HG02623 (cell line): ENCODE measurements at regions not wholly inside any gene's neighbourhood (a gene's known extent, or its start where the extent isn't known, plus 50 kb on each side); places are given as distances from the start of the nearest gene placed in this dataset.

Source experiments
- ATAC-seq: cut with Tn5 transposase; IDR thresholded peaks from one replicate; pipeline ENCODE4 v1.9.1; 2021; ENCODE audit warnings: moderate library complexity; ENCODE audit not compliant: unreplicated experiment

DNA sequence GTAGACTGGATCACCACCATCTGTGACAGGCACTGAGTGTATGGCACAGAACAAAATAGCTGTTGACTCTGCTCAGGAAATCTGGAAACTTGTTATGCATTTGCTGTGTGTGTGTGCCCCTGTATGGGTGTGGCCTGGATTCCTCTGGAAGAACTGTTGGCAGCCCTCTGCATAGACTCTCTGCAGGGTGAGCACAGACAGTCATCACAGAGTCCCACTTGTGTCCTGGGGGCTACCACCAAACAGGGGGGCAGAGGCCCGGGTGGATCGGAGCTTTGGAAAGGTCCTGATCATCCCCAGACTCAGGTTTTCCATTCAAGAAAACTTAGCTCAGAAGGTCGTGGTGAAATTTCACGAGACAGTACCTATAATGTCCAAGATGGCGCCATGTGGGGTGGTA is 258.6 kb downstream of the SOX11 start:
- no peak for ATAC-seq

DNA sequence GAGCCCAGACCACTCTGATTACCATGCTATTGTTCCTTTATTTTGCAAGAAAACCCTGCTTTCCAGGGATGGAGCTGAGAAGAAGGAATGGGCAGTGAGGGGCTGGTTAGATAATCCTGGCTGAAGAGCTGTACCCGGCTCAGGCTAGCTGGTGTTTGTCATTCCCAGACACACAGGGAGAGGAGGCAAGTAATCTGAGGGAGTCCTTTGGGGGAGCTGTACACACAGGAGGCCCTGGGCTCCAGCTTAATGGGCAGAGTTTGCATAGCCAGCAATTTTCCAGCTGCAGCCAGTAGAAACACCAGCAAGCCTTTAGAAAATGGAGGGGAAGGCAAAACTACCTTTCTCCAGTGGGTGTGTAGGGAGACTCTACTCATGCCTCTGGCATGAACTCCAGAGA is 259.3 kb downstream of the SOX11 start:
- ATAC-seq, result no peak

DNA sequence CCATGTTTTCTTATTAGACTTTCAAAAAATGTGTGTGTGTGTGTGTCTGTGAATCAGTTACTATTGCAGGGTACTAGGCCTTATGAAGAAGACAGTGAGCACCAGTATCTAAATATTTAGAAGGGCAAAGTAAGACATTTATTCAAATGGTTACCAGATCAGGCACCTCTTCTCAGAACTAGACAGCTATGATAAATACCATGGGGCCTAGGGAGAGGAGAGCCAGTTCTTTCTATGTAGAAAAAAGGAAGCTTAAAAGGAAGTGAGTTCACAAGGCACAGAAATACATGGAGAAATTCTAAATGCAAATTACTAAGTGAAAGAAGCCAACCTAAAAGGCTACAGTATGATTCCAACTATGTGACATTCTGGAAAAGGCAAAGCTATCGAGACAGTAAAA is 261.3 kb downstream of the SOX11 start:
- no peak for ATAC-seq

DNA sequence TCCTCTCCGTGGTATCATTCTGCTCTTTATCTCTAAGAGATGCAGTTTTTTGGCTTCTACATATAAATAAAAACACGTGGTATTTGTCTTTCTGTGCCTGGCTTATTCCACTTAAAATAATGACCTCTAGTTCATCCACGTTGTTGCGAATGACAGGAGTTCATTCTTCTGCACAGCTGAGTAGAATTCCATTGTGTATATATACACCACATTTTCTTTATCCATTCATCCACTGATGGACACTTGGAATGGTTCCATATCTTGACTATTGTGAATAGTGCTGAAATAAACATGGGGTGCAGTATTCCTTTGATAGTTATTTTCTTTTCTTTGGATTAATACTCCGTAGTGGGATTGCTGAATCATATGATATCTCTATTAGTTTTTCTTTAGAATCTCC is 262.3 kb downstream of the SOX11 start:
- ATAC-seq, result no peak

DNA sequence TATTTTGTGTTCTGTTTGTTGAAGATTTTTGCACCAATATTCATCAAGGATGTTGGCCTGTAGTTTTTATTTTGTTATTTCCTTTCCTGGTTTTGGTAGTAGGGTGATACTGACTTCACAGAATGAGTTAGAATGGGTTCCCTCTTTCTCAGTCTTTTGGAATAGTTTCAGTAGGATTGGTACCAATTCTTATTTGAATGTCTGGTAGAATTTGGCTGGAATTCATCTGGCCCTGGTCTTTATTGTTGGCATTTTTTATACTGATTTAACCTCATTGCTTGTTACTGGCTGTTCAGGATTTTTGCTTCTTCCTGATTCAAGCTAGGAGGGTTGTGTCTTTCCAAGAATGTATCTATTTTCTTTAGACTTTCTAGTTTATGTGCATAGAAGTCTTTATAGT is 263.7 kb downstream of the SOX11 start:
- no peak for ATAC-seq

DNA sequence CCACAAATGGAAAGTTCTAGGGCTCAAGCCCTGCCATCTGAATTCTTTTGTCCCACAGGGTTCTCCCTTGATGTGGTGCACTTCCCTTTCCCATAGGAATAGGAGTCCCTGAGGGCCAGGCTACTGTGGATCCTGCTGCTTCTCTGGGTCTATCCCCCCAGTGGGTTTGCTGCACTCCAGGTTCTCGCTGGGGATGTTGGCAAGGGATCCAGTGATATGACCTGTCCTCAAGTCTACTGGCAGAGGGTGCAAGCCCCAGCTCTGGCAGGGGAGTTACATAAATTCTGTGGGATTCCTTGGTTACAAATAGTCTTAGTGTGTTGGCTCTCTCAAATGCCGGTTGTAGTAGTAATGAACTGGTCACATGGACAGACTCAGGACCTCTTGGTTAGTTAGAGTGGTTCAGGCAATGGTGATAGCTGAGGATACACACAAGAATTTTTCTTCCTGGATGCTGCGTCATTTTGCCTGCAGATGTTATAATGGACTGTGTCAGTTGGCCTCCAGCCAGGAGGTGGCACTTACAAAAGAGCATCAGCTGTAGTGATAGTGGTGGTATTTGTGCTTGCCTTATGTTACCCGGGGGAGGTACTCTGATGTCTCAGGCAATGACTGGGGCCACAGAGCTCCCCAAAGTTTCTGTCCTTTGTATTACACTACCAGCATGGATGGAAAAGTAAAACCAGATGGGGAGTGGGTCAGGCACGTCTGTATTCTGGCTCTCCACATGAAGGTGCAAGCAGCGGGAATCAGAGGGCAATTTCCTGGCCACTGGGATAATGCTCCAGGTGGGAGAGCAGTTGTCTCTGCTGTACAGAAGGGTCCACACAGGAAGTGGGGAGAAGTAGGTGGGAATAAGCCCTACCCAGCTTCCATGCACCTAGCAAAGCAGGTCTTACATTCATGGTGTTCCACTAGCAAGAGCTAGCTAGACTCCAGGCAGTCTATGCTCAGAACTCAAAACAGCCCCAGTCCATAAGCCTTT is 267.9 kb downstream of the SOX11 start:
- no peak for ATAC-seq

DNA sequence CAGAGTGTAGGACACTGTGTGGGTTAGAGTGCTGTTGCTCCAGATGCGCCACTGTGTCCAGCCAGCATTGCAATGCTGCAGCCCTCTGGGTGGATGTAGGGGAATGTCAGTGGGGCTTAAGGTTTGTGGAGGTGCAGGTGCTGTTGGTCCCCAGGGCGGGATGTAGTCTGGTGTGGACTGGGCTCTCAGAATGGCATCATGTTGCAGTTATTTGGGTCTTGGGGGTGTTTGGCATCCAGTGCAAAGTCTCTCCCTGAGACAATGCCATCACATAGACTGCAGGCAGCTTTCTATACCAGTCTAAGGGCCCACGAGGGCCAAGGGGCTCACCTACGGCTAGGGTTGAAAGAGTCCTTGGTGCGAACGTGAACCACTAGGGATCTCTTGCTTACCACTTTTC is 275.3 kb downstream of the SOX11 start:
- no peak for ATAC-seq

DNA sequence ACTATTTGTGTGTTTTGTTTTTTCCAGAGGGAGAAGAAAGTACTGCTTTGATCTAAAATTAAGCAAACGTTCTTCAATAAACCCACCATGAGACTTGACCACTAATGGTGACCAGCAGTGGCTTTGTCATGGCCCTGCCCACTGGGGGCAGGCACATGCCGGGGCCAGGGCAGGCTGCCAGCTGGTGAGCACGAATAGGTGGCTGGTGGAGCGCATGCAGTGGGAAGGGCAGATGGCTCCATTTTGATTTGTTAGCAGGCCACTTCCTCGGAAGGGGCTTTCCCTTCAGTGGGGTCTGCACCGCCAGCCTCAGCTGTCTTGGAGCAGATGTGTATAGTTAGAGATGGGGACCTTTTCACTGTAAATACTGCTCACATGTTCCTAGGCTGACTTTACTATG is 277.1 kb downstream of the SOX11 start:
- no peak for ATAC-seq

DNA sequence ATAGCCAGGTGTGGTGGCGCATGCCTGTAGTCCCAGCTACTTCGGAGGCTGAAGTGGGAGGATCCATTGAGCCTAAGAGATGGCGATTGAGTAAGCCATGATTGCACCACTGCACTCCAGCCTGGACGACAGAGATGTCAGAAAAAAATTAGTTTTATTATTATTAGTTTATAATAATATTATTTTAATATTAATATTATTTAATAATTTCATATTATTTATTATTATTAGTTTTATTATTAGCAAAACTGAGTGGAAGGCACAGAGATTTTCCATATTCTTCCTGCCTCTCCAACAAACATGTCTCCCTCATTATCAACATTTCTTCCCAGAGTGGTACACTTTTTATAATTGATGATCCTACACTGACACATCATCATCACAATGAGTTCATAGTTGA is 278.2 kb downstream of the SOX11 start:
- ATAC-seq, result no peak

DNA sequence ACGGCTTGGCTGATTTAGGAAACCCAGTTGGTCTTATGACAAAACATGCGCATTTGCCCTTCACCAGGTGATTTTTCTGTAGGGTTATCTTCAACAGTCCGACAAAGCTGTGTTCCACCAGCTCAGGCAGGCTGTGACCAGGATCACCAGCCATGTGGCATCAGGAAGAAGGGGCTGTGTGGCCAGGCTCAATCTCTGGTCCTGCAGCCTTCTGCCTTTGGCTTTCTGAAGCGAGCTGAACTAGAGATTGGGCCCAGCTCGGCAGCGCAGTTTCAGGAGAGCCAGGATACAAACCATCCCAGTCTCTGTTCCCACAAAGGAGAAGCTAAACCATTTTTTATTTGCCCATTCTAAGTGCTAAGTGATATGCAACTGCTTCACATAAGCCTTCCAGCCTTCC is 282.3 kb downstream of the SOX11 start:
- no peak for ATAC-seq

DNA sequence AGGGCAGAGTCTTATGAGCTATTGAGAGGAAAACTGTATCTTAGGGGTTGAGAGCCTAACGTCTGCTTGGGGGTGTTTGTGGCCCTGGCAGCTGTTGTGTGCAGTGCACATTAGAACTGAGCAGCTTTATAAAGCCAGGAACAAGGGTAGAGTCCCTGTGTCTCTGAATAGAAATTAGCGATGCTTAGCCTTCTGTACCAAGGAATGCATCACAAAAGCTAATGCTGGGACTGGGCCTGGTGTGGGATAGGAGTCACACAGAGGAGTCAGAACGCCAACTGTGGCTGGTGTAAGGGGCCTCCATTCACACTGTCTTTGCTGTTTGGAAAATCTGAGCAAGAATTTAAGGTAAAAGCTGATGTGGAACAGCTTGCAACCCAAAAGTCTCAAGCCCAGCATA is 283.2 kb downstream of the SOX11 start:
- no peak for ATAC-seq

DNA sequence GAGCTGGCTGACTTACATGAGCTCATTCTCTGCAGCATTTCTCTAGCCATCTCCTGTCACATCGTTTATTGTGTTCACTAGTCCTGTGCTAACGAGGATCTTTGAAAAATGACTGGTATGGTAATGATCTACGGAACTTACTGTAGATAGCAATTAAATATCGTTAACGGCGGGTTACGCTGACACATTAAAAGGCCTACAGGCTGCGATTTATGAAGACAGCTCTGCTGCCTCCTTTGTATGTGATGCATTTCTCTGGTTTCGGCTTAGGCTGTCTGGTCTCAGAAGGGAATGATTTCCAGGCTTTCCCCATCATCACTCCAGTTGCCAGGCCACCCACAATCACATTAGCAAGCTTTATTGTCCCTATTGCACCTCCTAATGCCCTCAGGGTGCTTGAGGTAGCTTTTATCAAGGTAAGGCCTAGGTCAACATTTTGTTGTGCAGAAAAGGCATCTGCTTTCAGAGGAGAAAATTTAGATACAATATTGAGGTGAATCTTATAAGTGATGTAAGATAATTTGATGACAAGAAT is 284.4 kb downstream of the SOX11 start:
- ATAC-seq, result no peak

DNA sequence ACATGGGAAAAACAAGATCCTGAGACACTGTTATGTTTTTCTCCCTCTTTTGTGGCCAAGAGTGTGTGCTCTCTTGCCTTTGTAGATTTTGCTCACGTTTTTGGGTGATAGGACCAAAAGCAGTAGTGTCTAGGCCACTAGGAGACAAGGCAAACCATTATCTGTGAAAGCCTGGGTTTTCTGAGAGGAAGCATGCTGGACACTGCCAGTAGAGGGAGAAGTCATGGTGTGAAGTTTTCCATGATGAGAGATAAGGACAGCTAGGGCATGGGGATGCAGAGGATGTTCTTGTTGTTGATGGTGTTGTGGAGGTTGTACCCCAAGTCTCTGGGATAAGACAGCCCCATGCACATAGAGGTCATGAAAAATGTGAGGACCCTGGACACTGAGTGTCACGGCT is 285.3 kb downstream of the SOX11 start:
- no peak for ATAC-seq

DNA sequence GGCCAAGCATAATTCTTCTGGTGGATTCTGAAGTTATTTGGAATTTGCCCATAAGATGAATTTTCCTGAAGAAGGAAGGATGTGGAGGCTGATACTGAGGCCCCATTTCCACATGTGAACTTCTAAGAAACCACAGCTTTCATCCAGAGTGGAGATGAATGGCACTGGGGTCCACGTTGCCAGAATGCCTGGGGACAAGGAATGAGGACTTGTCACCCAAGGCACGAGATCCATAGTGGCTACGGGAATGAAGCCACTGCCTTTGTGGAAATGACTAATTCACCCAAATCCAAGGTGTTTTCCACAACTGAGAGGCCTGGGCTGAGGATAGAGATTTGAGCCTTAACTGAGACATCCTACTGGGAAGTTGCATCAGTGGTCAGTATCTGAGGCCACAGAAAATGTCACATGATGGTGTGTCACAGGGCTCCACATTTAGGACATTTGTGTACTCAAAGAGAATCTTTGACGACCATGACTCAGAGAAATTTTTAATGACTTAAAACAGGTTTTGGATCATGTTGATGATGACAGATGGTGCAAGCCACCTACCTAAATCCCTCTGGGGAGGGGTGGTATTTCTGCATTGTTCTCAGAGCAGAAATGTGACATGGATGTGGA is 286.1 kb downstream of the SOX11 start:
- no peak for ATAC-seq

DNA sequence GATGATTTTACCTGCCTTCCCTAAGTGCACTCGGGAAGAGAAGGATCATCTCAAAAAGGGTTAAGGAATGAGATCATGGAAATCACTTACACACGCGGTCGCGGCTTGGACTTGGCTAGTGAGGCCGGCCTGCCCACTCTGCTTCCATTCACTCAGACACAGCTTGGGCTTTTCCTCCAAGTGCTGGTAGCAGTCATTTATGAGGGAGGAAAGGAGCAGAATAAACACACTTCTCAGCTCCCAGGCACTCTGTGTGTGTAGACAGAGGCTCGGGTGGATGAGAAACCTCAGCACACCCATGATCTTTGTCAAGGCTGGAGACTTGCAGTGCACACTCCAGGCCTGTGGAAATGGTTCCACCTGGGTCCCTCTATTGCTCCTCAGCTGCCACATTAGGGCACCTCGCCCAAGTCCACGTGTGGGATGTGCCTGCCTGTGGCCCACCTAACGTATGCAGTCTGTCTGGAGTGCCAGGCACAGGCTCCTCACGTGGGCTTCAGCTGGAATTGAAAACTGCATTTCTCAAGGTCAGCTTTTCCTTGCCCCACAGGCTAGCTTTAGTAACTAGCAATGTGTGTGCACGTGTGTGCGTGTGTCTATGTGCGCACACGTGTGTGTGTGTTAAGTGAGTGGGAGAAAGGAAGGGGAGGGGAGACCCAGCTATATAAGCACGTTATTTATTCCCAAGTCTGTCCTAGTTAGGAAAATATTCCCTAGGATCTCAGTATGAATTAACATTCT is 288.4 kb downstream of the SOX11 start:
- ATAC-seq, result no peak

DNA sequence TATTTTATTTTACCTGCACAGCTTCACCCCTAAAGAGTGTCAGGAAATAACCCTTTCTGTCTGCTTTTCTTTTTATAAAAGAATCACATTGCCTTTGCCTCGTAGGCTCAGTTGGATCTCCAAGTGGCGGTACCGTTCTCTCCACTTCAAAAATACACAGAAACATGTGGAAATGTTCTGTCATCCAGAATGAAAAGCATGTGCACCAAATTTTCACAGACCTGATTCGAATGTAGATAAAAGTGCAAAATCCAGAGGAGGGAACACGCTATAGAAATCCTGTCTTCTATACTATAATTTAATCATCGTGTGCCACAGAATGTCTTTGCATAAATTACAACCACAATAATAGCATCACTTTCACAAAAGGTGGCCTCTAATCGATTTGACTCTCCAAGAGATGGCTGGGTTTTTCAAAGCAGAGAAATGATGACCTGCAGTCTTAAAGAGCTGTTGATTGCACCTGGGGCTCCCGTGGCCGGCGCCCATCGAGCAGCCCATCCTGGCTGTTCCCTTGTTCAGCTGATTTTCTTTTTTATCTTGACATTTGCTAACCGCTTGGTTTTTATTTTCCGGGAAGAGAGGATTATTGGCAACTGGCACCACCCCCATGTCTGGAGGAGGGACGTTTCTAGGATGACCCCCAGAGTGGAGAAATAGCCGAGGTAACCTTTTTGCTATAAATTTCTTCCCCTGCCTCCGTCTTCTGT is 290.2 kb downstream of the SOX11 start:
- no peak for ATAC-seq

DNA sequence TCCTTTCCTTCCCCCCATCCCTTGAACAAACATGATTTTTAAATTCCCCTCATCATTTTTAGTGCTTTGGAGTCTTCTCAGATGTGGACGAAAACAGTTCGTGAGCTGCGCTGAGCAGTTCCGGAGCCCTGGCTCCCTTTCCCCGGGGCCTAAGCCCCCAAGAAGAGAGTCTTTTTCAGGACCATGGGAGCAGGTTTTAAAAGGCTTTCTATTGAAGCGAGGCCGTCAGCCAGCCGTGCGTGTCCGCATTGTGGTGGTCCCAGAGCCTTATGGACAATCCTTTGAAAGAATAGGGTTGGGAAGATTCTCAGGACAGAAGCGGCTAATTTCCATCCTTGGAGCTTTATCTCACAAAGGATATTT is 290.7 kb downstream of the SOX11 start:
- ATAC-seq, result no peak

DNA sequence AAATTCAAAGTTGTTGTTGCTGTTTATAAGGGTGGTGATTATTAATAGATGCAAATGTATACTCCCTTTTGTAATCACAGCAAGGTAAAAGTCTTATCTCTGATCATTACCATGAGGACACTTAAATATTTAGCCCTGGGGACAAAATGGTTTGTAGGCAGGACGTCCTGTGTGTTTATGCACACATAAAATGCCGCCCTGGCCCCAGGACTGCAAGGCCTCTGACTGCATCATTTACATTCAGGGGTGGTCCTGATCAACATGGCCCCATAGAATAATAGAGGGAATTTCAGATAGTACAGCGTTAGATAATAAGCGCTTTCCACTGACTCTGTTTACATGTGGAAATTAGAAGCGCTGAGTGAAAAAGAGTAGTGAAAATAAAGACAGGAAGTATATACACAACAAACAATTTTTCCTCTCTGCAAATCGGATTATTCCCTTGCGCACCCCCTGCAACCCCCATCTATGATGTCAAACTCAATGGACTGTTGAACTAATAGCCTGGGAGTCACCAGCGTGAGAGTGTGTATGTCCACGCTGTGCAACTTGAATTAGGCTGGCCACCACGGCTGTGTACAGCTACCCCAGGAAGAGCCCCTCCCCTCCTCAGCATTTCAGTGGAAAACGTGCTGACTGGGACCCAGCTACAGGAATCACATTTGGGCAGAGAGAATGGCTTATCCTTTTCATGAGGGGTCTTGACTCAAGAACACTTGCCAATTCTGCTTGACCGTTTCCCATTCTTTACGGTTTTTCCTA is 291.5 kb downstream of the SOX11 start:
- no peak for ATAC-seq

DNA sequence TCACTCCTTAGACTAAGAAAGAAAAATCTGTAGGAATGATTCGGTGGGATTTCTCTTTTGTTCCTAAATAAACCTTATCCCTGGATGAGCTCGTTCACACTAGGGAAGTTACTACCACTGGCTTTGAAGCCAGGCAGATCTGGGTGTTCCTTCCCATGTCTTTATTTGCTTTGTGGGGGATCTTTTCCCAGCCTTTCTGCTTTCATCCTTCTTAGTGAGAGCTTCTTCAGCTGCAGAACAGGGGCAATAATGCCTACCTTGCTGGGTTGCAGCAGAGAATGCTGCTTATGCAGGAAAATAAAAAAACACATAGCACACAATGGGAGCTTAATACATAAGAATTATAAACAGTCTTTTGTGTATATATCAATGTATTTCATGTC is 292.1 kb downstream of the SOX11 start:
- ATAC-seq, result no peak

DNA sequence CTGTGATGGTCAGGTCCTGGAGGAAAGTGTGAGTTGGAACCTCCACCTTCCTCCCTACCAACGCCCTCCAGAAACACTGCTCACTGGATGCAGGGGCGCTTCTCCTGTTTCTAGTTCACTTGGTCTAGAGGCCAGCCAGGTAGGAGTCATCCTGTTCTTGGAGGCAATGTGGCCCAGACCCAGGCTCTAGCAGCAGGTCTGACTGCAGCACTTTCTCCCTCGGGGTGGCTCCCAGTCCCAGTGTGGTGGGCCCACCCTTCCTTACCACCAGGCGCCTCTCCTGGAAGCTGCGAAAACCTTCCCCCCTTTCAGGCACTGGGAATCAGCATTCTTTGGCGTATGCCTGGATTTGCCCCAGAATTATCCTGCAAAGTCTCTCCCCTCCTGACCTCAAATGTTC is 292.8 kb downstream of the SOX11 start:
- ATAC-seq, result no peak
